Hematopoietic multipotent progenitor cell treated with erythropoietin and hydrocortisone succinate and interleukin-3 and kit ligand, for 6 days (in vitro differentiated cells): ENCODE measurements at regions not wholly inside any gene's neighbourhood (a gene's known extent, or its start where the extent isn't known, plus 50 kb on each side); places are given as distances from the start of the nearest gene placed in this dataset.

ENCODE experiments used
- DNase-seq: peaks from one replicate; pipeline ENCODE4 v3.0.0-alpha.2; 2015

DNA sequence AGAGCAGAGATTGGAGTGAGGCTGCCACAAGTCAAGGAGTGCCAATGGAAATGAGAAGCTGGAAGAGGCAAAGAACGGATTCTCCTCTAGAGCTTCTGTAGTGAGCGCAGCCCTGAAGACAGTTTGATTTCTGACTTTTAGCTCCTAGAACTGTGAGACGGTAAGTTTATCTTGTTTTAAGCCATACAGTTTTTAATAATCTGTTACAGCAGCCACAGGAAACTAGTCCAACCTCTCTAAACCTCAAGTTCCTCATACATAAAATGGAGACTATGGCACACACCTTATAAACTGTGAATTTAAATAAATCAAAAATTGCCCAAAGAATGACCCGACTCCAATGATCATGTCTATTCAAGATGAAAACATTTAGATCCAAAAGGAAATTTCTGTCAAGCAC, 596.5 kb downstream of the BCL11A start:
- peak; percentile 3 for DNase-seq

DNA sequence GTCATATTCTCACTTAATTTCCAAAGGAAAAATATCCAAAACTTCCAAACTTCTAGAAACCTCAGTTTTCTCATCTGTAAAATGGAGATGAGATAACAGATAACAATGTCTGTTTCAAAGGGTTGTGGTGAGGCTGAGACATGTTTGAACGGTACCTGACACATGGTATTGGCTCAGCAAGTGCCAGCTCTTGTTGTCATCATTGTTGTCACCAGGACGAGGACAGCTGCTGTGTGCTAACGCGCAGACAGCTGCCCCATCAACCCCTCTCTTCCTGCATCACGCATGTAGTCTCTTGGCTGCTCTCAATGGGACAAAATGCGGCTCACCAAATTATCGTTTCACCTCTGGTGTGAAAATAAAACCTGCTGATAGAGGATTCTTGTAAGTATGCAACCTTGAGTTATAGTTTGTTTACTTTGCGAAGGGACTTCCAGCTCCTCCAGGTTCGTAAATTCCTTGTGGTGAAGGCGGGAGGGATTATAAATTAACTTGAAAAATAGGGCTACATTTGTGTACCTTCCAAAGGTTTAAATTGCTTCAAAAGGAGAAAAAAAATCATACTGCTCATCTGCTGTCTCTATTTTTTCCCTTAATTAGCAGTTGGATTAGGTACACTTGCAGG, 605.4 kb downstream of the BCL11A start:
- no peak for DNase-seq

DNA sequence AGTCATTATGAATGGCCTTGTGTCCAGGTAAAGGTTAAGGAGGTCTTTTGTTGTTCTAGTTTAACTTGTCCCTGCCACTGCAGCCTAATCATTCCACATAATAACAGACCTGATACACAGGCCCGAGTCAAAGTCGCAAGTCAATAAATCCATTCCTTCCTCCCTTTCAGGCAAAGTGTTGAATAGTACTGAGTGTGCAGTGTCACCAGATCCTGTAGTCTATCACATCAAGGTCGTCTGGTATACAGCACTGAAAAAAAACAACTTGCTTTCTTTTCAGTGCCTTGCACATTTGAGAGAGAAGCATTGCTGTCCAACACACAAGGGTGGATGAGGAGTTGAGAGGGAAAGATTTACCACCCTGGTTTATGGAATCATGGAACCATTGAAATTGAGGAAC, 606.2 kb downstream of the BCL11A start:
- DNase-seq: no peak

DNA sequence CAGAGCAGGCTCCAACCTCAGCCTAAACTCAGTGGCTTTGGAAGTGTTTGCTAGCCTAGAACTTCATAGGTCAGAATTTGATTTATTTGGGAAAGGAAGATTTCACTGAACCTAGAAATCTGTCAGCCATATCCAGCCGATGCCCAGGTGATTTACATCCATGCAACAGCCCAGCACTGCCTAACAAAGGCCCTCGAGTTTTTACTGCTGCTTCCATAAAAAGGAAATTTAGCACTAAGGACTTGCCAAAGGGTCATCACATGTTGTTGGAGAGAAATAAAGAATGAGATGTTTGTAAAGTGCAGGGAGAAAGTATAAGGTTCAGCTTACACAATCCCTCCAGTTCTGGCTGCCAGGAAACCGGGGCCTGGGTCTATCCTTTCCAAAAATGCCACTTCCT, 614.2 kb downstream of the BCL11A start:
- DNase-seq: no peak

DNA sequence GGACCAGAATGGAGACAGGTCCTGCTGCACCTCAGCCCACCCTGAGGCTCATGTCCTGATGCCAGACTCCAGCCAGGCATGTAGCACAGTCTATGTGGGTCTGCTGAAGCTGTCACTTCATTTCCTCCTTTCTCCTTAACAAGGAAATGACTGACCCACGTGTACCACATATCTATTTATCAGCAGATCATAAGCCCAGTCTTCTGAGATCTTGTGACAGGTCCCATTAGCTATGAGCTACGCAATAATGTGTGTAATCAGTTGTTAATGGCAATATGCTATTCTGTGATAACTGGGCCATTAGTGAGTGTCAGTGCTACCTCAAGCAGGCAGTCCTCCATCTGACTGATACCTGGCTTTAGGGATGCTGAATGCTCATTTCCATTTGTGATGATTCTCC, 615.3 kb downstream of the BCL11A start:
- DNase-seq: peak; percentile 57

DNA sequence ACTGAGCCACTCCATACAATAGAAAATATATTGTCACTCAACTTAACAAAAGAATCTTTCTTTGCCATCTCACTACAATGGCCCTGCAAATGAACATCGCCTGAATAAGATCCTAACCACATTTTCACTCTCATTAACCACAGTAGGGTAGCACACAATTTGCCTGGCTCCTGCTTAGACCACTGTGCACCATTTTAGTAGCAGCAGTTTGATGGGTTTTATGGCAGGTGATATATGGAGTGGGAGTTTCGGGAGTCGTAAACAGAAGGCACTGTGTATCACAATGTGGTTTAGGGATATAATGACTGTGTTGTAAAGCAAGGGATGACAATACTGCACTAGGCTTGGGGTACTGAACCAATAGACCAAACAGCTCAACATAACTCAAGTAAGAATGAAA, 617.4 kb downstream of the BCL11A start:
- no peak for DNase-seq

DNA sequence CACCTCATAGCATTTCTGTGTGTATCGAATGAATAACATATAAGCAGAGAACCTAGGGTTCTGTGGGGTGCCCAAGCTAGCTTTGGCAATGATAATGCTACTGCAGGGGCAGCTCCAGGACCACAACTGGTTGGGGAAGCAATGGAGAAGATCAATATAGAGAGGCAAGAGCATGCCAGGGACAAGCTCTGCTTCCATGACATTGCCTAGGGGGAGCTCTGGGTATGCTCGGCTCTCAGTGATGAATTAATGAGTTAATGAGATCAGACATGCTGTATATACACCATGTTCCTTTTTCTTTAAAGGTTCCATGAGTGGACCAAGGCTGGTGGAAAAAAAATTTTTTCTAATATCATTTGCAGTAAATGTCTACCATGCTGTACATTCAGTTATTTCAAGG, 618.4 kb downstream of the BCL11A start:
- DNase-seq: no peak

DNA sequence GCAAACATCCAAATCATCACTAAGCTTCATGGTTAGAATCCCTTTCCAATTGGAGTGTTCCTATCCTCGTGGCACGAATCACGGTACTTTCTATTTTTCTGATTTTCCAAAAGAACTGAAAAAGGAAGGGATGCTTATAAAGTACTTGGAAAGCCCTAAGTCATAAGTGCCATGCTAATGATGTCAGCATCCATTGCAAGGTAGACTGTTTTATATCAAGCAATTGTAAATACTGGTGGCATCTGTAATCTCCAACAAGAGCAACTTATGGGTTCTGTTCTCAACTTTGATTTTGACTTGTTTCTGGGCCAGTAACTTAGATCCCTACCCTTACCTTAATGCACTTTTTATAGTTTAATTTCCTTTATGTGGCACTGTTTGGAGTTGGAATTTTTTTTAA, 619.5 kb downstream of the BCL11A start:
- DNase-seq: no peak

DNA sequence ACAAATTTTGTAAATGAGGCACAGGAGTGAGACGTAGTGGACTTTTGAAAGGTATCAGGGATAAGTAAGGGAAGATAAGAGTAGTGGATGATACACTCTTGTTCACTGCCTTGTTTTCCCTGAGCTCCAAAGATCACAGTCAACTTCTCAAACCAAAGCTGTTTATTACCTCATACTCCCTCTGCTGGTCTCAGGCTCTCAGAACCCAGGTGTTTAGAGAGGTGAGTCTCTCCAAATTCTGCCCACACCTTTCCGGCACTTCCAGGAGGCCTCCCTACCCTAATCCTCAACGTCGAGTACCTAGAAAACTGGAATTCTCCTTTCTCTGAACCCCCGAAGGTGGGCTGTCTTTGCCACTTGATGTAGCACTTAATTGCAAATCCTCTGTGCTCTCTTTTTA, 621.1 kb downstream of the BCL11A start:
- no peak for DNase-seq

DNA sequence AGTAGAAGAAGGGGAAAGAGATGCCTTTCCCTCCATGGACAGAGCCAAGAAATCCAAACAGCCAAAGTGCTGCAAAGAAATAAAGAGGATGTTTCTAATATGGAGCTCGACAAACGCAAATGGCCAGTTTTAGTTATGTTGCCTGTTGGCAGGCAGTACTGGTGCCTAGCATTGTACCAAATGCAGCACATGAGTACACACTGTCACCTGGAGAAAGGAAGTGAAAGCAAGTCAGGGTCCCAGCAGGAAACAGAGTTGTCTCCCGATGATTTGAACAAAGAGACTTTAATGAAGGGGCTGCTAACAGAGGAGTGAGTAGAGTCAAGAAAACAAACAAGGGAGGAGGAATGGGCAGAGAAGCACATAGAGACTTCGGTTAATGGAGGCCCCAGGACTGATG, 623.0 kb downstream of the BCL11A start:
- DNase-seq: no peak

DNA sequence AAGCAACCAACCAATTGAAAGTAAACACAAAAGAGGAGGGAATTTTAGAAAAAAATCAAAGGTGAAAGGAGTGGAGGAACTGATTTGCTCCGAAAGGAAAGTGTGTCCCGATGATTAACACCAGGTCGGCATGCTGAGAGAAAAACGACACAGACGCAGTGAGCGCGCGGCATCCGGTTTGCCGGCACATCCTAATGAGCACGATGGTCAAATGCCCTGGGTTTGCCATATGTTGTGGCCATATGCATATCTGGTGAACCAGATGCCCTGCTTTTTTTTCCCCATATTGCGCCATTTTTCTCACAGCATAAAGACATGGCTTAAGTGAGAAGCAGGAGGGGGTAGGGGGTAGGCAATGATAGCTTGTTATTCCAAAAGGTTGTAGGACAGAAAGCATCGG, 626.7 kb downstream of the BCL11A start:
- no peak for DNase-seq

DNA sequence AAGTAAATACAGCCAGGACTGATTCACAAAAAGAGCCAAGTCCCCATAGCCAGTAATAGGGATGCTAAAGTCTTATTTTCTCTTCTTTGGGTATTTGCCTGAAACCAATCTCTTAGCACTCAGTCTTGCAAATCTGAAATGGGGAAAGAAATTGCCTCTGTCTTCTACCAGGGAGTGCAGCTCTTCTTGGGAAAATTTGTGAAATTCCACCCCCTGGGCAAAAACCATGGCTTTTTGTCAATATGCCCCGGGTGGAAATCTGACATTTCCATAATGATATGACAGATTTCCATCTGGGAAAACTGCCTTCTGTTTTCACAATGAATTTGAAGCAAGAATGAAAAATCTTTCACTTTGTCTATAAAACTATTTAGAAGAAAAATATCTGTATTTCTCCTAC, 628.1 kb downstream of the BCL11A start:
- no peak for DNase-seq

DNA sequence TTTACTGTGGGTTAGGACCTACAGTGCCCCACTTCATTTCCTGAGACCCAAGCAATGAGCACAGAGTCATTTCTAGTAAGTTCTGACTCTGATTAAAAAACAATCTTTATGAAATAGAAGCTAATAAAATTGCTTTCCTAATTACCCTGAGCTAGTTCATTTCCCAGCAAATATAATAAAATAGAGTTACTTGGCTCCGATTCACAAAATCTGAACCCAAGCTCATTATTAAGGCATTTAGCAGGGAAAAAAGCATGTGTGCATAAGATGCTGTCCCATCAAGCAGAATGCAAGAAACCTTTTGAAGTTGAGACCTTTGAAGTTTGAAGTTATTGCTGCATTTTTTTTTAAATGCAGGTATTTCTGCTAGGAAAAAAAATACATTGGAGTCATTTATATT, 629.1 kb downstream of the BCL11A start:
- DNase-seq: no peak

DNA sequence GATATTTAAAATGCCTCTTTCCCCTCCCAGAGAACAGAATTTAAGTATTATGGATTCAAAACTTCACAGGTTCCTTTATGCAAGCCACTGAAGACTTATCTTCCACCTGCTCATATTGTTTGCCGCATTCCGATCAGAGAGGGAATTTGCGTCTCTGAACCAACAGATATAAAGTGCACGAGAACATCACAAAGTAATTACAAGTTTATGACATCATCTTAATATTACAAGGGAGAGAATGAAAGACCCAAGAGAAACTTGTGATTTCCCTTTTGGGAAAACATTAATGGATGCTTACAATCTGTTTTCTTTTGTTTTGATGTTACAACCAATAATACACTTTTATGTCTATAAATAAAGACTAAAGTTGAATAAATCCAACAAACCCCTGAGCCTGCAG, 631.0 kb downstream of the BCL11A start:
- no peak for DNase-seq

DNA sequence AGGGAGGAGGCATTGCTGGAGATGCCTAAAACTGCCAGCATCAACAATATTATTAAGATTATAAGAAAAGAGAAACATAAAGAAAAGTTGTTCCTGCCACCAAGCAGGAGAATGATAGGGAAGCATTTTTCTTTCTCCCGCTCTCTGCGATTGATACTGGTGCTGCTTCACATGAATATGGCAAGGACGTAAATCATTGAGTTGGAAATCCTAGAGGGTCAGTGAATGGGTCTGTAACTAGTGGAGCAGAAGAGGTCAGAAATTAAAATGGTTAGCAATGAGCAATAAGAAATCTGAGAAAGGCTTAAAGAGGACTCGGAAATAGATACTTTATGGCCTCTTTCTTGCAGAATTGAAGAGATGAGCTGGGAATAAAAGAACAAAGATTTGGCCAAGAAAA, 631.7 kb downstream of the BCL11A start:
- no peak for DNase-seq

DNA sequence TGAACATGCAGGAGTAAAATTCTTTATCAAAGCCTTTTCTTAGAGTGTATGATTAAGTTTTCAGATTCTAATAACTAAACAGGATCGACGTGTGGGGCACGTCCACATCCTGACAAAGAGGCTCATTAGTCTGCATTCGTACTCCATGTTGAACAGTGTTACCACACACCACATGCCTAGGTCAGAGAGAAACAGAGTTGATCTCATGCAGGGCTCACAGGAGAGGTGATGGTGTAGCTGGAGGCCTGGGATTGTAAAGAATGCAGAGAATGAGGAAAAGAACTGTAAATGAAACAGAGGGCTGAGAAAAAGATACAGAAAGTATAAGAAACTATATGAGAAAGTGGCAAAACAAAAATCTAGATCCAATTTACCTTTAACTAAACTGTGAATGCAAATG, 632.5 kb downstream of the BCL11A start:
- no peak for DNase-seq

DNA sequence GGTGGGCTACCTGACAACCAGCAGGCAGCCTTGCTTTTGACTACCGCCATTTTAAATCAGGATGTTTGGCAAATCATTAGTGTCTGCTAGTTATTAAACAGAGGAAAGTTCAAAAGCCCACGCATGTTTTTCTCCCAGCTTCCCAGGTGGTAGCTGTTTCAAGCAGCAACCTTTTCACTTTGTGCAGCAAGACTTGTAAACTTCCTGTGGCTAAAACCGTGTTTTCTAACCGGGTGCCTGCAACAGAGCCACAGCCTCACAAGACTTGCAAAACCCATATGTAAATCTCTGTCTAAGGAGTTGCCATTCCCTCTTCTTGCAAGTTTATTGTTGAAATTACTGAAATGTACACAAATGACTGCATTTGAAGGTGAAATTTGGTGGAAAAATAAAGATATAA, 633.1 kb downstream of the BCL11A start:
- DNase-seq: no peak

DNA sequence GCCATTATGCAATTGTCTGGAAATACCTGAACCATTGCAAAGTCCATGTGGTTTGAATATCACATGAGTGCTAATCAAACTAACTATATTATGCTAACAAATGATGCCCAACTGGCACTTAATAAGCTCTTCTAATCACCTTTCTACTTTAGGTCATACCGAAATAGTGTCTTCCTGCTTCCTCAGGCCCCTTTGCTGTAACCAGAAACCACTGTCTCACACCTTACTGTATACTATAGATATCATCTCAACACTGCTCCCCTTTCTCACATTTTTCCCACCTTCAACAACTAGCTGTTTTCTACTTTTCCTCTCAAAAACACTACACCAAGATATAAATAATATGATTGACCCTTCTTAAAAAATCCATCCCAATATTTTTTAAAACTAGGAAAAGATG, 633.9 kb downstream of the BCL11A start:
- DNase-seq: no peak

DNA sequence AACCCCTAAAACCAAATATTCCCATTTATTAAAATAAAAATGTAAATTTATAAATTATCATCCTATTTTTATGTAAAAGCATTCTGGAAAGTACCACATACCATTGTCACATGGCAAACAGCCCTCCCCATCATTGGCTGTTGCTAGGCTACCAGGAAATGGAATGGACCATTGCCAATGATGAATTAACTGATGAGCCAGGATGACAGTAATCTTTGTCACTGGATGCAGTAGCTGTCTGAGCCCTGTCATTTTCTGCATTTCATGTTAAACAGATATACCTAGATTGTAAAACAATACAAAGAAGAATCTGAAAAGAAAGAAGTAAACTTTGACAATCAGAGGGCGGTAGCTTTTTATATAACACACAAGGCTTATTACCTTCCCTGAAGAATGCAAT, 641.4 kb downstream of the BCL11A start:
- no peak for DNase-seq

DNA sequence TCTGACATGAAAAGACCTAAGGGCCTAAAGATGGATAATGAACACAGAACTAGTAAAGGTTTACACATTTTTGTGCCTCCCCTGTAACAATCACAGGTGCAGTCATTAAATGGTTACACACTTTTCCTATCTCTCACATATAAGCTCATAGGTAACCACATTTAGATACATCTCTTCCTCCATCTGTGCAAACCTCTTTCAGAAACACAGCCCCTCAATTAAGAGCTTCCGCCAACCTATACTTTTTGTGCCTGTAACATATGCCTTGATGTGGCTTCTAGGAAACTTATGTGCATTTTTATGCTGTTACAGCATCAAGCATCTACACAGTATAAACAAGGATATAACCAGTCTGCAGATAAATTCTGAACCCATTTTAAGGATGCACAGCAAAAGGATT, 643.3 kb downstream of the BCL11A start:
- no peak for DNase-seq

DNA sequence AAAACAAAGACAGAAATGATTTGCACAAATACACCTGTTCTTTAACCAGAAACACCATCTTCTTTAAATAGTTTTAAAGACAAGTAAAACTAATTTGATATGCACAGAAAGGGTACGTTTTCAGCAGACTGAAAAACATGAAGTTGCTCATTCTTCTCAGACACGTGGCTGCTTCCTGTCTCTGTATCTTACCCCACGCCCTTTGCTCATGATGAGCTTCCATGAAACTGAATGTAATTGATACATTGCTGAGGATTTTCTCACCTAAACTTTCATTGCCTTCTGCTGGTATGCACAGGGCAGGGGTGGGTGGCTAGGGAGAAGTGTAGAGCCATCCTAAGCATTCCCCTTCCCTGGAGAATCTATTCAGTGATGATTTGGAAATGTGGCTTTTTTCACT, 644.3 kb downstream of the BCL11A start:
- no peak for DNase-seq

DNA sequence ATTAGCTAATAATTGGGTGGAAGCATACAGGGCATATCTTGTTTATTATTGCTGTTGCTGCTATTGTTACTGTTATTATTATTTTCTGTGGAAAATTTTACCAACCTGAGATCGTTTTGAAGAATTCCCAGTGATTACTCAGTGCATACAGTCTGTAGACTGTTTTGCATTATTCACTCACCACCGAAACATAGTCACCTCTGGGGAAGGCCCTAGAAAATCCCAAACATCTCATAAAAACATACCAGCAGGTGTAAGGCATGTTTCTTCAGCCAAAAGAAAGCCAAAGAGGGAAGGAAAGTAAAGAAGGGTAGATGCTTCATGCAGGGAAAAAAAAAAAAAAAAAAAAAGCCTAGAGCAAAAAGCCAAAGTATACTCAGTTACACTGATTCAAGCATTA, 647.7 kb downstream of the BCL11A start:
- no peak for DNase-seq

DNA sequence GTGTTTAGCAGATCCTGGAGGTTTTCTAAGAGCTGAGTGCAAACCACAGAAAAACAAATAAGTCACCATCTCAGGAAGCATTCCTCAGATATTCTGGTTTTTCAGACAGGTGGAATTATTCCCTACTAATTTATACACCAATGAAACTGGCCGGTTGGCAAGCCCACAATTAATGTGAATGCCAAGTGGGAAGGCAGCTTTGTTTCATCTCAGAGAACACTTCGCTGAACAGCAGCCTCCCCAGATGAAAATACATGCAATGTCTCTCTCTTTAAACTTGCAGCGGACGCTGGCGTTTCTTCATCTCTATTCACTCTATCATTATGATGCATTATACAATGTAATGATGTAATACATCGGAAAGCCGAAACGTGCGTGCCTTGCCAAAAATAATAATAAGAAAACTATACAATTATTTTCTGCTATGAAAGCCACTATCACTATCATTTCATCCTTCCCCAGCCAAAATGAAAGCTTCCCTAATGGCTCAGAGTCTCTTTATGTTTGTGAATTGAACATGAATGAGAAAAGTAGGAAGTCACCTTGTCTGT, 649.4 kb downstream of the BCL11A start:
- DNase-seq: no peak

DNA sequence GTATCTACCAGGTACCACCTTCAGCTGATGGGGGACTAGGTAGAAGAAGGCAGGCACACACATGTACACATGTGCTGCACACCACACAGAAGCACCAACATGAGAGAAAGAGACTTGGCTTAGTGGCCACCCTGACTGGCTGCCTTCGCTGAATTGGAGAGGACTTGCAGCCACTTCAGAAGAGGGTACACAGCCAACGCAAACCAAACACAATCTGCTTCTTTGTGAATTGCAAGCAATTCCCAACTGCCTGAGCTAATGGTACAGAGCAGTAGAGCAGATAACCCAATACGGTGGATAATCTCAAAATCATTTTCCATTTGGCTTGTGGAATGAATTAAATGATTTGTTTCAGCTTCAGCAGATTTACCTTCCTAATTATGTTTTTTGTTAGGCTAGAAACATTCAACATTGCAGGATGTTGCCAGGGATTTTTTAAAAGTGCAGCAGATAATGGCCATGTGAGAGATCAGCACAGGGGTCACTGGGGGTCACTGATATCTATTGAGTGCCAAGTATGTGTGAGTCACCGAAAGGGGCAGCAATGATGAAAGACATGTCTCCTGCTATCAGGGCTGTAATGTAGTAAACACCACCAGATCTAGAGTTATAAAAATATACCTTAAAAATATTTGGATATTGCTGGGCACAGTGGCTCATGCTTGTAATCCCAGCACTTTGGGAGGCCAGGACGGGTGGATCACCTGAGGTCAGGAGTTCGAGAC, 652.6 kb downstream of the BCL11A start:
- no peak for DNase-seq

DNA sequence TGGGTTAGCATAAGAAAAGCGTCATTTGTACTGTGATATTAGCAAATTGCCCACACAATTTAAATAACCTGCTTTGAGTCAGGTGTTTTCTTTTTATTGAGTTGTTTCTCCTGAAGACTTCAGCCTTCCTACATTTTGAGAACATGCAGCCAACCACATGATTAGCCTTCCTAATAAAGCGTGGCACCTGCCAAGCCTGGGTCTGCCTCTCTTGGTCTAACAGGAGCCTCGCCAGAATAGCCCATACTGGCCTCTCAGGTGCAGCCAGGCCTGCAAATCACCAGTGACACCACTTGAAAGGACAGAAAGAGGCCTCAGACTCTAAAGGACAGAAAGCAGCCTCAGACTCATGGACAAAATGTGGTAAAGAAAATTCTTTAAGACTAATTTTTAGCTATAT, 653.8 kb downstream of the BCL11A start:
- DNase-seq: no peak
